ENCODE measurements at regions not wholly inside any gene's neighbourhood (a gene's known extent, or its start where the extent isn't known, plus 50 kb on each side); places are given as distances from the start of the nearest gene placed in this dataset.

- Histone ChIP-seq H3K9me3 (replicated peaks; ENCODE audit: low read length) (no peaks in the 10 kb centered on the region), H3K27me3 (ENCODE audit: control insufficient read depth, insufficient read depth, low read length) (peaks cover 4% of the 10 kb centered on the region), H3K9ac (ENCODE audit: low read depth, low read length) (no peak overlapping the region), H3K4me2 (ENCODE audit: low read length) (no peak overlapping the region), H3K36me3 (ENCODE audit: insufficient read depth, low read length) (no peaks in the 10 kb centered on the region), H3K4me3 (ENCODE audit: low read length) (no peak overlapping the region), H3K4me1 (ENCODE audit: control insufficient read depth, insufficient read depth, low read length) (peaks cover 17% of the 10 kb centered on the region)
Observed at GRCh38 chr5:169424670-169425378, 123.9 kb upstream of the SLIT3 start.

- no peak overlapping the region for H3K4me3 ChIP-seq (ENCODE audit: low read length)
- H3K9me3 ChIP-seq (replicated peaks; ENCODE audit: low read length) = no peaks in the 10 kb centered on the region
- H3K27me3 ChIP-seq (ENCODE audit: control insufficient read depth, insufficient read depth, low read length) = peaks cover 9% of the 10 kb centered on the region
- no peak overlapping the region for H3K4me2 ChIP-seq (ENCODE audit: low read length)
- peaks cover 16% of the 10 kb centered on the region for H3K4me1 ChIP-seq (ENCODE audit: control insufficient read depth, insufficient read depth, low read length)
- no peak overlapping the region for H3K9ac ChIP-seq (ENCODE audit: low read depth, low read length)
- H3K36me3 ChIP-seq (ENCODE audit: insufficient read depth, low read length) = no peaks in the 10 kb centered on the region
Observed at GRCh38 chr5:169424279-169424655, 123.3 kb upstream of the SLIT3 start.

- Histone ChIP-seq H3K9me3 (replicated peaks; ENCODE audit: low read length) (no peaks in the 10 kb centered on the region), H3K4me1 (ENCODE audit: control insufficient read depth, insufficient read depth, low read length) (peaks cover 11% of the 10 kb centered on the region), H3K27me3 (ENCODE audit: control insufficient read depth, insufficient read depth, low read length) (peaks cover 14% of the 10 kb centered on the region), H3K36me3 (ENCODE audit: insufficient read depth, low read length) (no peaks in the 10 kb centered on the region), H3K9ac (ENCODE audit: low read depth, low read length) (no peak overlapping the region), H3K4me3 (ENCODE audit: low read length) (no peak overlapping the region), H3K4me2 (ENCODE audit: low read length) (no peak overlapping the region)
Observed at GRCh38 chr5:169423580-169424278, 122.8 kb upstream of the SLIT3 start.

GRCh38 chr5:169422087-169422486 lies 121.1 kb upstream of the SLIT3 start:
- H3K4me1 ChIP-seq (ENCODE audit: control insufficient read depth, insufficient read depth, low read length) = peaks cover 14% of the 10 kb centered on the region
- H3K4me3 ChIP-seq (ENCODE audit: low read length) = no peak overlapping the region
- H3K9me3 ChIP-seq (replicated peaks; ENCODE audit: low read length) = peaks cover 3% of the 10 kb centered on the region
- H3K4me2 ChIP-seq (ENCODE audit: low read length) = no peak overlapping the region
- H3K27me3 ChIP-seq (ENCODE audit: control insufficient read depth, insufficient read depth, low read length) = peaks cover 23% of the 10 kb centered on the region
- no peaks in the 10 kb centered on the region for H3K36me3 ChIP-seq (ENCODE audit: insufficient read depth, low read length)
- H3K9ac ChIP-seq (ENCODE audit: low read depth, low read length) = no peak overlapping the region

- Histone ChIP-seq H3K27me3 (ENCODE audit: control insufficient read depth, insufficient read depth, low read length) (peaks cover 23% of the 10 kb centered on the region), H3K9me3 (replicated peaks; ENCODE audit: low read length) (peaks cover 3% of the 10 kb centered on the region), H3K4me3 (ENCODE audit: low read length) (no peak overlapping the region), H3K4me2 (ENCODE audit: low read length) (no peak overlapping the region), H3K36me3 (ENCODE audit: insufficient read depth, low read length) (no peaks in the 10 kb centered on the region), H3K4me1 (ENCODE audit: control insufficient read depth, insufficient read depth, low read length) (peaks cover 16% of the 10 kb centered on the region), H3K9ac (ENCODE audit: low read depth, low read length) (no peak overlapping the region)
Observed at GRCh38 chr5:169421677-169422076, 120.7 kb upstream of the SLIT3 start.

GRCh38 chr5:169417676-169418075 lies 116.7 kb upstream of the SLIT3 start:
- H3K4me2 ChIP-seq (ENCODE audit: low read length) = no peak overlapping the region
- H3K9me3 ChIP-seq (replicated peaks; ENCODE audit: low read length) = peaks cover 3% of the 10 kb centered on the region
- peaks cover 24% of the 10 kb centered on the region for H3K4me1 ChIP-seq (ENCODE audit: control insufficient read depth, insufficient read depth, low read length)
- H3K36me3 ChIP-seq (ENCODE audit: insufficient read depth, low read length) = no peaks in the 10 kb centered on the region
- no peak overlapping the region for H3K4me3 ChIP-seq (ENCODE audit: low read length)
- H3K9ac ChIP-seq (ENCODE audit: low read depth, low read length) = no peak overlapping the region
- H3K27me3 ChIP-seq (ENCODE audit: control insufficient read depth, insufficient read depth, low read length) = peaks cover 46% of the 10 kb centered on the region

GRCh38 chr5:169416583-169417196 lies 115.8 kb upstream of the SLIT3 start:
- Histone ChIP-seq H3K4me1 (ENCODE audit: control insufficient read depth, insufficient read depth, low read length) (peaks cover 20% of the 10 kb centered on the region), H3K9me3 (replicated peaks; ENCODE audit: low read length) (peaks cover 3% of the 10 kb centered on the region), H3K4me2 (ENCODE audit: low read length) (peak overlapping the region; percentile 46), H3K4me3 (ENCODE audit: low read length) (peak overlapping the region; percentile 27), H3K9ac (ENCODE audit: low read depth, low read length) (no peak overlapping the region), H3K36me3 (ENCODE audit: insufficient read depth, low read length) (no peaks in the 10 kb centered on the region), H3K27me3 (ENCODE audit: control insufficient read depth, insufficient read depth, low read length) (peaks cover 51% of the 10 kb centered on the region)

- Histone ChIP-seq H3K4me3 (ENCODE audit: low read length) (no peak overlapping the region), H3K4me2 (ENCODE audit: low read length) (no peak overlapping the region), H3K27me3 (ENCODE audit: control insufficient read depth, insufficient read depth, low read length) (peaks cover 58% of the 10 kb centered on the region), H3K4me1 (ENCODE audit: control insufficient read depth, insufficient read depth, low read length) (peaks cover 18% of the 10 kb centered on the region), H3K9ac (ENCODE audit: low read depth, low read length) (no peak overlapping the region), H3K9me3 (replicated peaks; ENCODE audit: low read length) (peaks cover 3% of the 10 kb centered on the region), H3K36me3 (ENCODE audit: insufficient read depth, low read length) (no peaks in the 10 kb centered on the region)
Observed at GRCh38 chr5:169415948-169416347, 115.0 kb upstream of the SLIT3 start.

GRCh38 chr5:169415371-169415770 lies 114.4 kb upstream of the SLIT3 start:
- Histone ChIP-seq H3K9me3 (replicated peaks; ENCODE audit: low read length) (peaks cover 3% of the 10 kb centered on the region), H3K4me2 (ENCODE audit: low read length) (no peak overlapping the region), H3K4me3 (ENCODE audit: low read length) (no peak overlapping the region), H3K4me1 (ENCODE audit: control insufficient read depth, insufficient read depth, low read length) (peaks cover 18% of the 10 kb centered on the region), H3K9ac (ENCODE audit: low read depth, low read length) (no peak overlapping the region), H3K27me3 (ENCODE audit: control insufficient read depth, insufficient read depth, low read length) (peaks cover 61% of the 10 kb centered on the region), H3K36me3 (ENCODE audit: insufficient read depth, low read length) (no peaks in the 10 kb centered on the region)

- Histone ChIP-seq H3K27me3 (ENCODE audit: control insufficient read depth, insufficient read depth, low read length) (peaks cover 45% of the 10 kb centered on the region), H3K4me2 (ENCODE audit: low read length) (no peak overlapping the region), H3K9me3 (replicated peaks; ENCODE audit: low read length) (peaks cover 1% of the 10 kb centered on the region), H3K4me3 (ENCODE audit: low read length) (no peak overlapping the region), H3K4me1 (ENCODE audit: control insufficient read depth, insufficient read depth, low read length) (peaks cover 18% of the 10 kb centered on the region), H3K9ac (ENCODE audit: low read depth, low read length) (no peak overlapping the region), H3K36me3 (ENCODE audit: insufficient read depth, low read length) (no peaks in the 10 kb centered on the region)
Observed at GRCh38 chr5:169413416-169413815, 112.5 kb upstream of the SLIT3 start.

GRCh38 chr5:169412831-169413230 lies 111.9 kb upstream of the SLIT3 start:
- Histone ChIP-seq H3K36me3 (ENCODE audit: insufficient read depth, low read length) (no peaks in the 10 kb centered on the region), H3K27me3 (ENCODE audit: control insufficient read depth, insufficient read depth, low read length) (peaks cover 43% of the 10 kb centered on the region), H3K4me1 (ENCODE audit: control insufficient read depth, insufficient read depth, low read length) (peaks cover 18% of the 10 kb centered on the region), H3K9ac (ENCODE audit: low read depth, low read length) (no peak overlapping the region), H3K9me3 (replicated peaks; ENCODE audit: low read length) (no peaks in the 10 kb centered on the region), H3K4me2 (ENCODE audit: low read length) (no peak overlapping the region), H3K4me3 (ENCODE audit: low read length) (no peak overlapping the region)

Data from skeletal muscle satellite cell (primary cell).